NCI-H1694 (cell line): ENCODE measurements at regions not wholly inside any gene's neighbourhood (a gene's known extent, or its start where the extent isn't known, plus 50 kb on each side); places are given as distances from the start of the nearest gene placed in this dataset.

ENCODE experiments used
- DNase-seq: peaks from one replicate; lab custom pipeline; 2025; lab: John Stamatoyannopoulos, UW

DNA sequence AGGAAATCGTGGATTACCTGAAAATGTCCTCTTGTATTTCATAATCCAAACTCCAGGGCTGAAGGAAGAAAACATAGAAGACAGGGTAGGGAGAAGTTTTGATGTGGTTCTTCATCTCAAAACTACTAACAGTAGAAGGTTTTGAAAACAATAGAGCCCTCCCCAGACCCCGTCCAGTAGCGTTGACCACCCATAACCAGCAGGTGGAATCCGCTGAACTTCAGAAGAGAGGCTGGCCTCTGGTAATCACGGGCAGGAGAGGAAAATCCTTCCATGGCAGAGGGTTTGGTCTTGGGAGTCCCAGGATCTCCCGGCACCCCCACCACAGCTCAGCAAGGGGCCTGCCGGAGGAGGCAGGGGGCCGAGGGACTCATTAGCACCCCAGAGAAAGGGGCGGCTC is 333.4 kb upstream of the RNF32 start:
- DNase-seq: no peak

DNA sequence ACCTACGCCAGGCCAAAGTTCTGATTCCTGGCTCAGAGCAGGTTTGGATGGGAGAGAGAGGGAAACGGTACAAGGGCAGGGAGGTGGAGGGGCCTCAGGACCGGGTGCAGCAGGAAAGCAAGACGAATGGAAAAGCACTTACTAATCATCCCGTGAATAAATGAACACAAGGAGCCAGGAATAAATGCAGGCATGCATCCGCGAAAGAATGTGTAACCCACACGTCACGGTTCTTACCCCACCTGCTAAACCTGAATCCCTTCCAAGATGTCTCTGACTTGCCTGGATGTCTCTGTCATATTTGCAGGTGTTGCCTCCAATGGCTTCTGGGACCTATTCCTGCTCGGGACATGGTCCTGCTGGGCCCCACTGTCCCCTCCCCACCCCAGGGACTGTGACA is 335.2 kb upstream of the RNF32 start:
- no peak for DNase-seq

GRCh38 chr7:156282816-156283215 is 357.8 kb upstream of the RNF32 start:
- DNase-seq: no peak

DNA sequence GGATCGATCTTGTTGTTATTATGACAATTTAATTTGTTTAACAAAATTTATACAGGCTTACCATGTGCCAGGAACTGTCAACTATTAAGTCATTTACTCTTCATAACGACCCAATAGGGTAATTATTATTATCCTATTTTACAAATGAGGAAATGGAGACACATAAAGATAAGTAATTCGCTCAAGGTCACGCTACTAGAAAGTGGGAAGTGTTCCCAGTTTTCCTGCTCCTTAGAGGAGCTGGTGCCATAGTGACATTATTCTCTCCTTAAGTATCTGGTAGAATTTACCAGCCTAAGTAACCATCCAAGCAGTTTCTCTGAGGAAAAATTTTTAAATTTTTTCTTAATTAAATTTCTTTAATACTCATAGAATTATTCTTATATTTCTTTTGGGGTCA is 360.9 kb upstream of the RNF32 start:
- no peak for DNase-seq

DNA sequence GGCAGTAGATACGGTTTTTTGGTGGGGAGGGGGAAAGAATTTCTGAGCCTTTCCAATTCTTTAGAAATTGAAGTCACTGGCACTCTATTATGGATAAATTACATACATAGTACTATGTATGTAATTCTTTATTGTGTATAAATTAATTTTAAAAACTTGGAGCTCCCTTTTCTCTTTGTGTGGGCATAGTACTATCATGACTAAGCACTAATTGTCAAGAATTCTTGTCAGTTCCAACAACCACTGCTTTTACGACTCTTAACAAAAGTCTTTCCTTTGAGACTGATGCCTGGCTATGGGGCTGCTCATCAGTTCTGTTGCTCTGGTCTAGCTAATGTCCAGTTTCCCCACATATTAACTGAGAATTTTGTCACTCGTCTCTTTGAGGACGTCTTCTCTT is 365.3 kb upstream of the RNF32 start:
- DNase-seq: no peak

- DNase-seq: no peak
These were observed 366.0 kb upstream of the RNF32 start for GRCh38 chr7:156274557-156274956.

DNA sequence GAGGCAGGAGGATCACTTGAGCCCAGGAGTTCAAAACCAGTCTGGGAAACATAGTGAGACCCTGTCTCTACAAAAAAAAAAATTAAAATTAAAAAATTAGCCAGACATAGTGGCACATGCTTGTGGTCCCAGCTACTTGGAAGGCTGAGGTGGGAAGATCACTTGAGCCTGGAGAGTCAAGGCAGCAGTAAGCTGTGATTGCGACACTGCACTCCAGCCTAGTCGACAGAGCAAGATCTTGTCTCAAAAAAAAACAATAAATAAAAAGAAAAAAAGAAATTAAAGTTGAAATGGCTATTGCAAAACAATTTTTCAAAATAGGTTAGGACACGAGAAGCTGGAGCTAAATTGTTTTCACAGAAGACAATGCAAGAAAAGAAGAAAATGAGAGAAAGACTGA is 379.0 kb upstream of the RNF32 start:
- no peak for DNase-seq

DNA sequence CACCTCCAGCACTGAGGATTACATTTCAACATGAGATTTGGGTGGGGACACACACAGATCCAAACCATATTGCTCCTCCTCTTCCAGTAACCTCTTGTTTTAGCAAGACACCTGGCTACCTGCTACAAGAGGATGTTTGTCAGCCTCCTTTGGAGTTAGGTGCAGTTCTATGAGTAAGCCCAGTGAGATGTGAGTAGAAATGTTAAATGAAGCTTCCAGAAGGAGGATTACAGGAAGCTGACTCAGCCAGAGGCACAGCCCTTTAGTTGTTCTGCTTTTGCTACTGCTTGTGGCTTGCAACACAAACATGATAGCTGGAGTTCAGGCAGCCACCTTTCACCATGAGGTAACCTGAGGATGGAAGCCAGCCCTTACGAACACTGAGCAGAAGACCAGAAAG is 382.7 kb upstream of the RNF32 start:
- no peak for DNase-seq

GRCh38 chr7:156255635-156256034 is 384.9 kb upstream of the RNF32 start:
- DNase-seq: no peak

GRCh38 chr7:156251861-156252260 is 388.7 kb upstream of the RNF32 start:
- DNase-seq: no peak

GRCh38 chr7:156240532-156240931 is 400.0 kb upstream of the RNF32 start:
- DNase-seq: no peak

DNA sequence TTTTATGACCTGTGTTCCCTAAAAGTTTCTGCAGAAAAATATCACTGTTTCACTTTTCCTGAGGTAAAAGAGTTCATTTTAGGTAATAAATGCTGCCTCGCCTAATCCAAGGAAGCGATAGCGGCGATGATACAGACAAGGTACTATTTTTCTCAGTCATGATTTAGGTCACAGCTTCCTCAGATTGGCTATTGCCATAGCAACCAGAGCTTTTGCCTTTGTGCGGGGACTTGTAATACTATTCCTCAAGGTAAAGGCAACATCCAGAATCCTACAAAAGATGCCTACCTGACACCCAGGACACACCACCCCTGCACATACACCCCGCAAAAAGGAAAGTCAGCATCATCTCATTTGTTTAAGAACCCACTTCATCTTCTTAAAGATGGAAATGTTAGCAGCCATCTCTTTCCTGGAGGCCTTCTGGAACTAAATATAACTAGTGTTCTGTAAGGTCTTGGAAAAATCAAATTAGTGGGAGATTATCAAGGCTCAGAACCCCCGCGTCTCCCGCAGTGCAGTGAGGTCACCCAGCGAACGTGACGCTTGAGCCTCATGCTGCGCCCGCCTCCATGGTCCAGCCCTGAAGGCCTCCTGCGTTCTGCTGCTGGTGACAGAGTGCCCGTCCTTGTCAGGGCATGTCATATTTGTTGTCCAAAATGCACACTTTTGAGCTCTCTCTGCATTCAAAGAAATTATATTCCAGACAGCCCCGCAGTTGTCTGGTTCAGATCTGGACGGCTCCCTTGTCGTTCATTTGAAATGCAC is 402.0 kb upstream of the RNF32 start:
- DNase-seq: no peak

DNA sequence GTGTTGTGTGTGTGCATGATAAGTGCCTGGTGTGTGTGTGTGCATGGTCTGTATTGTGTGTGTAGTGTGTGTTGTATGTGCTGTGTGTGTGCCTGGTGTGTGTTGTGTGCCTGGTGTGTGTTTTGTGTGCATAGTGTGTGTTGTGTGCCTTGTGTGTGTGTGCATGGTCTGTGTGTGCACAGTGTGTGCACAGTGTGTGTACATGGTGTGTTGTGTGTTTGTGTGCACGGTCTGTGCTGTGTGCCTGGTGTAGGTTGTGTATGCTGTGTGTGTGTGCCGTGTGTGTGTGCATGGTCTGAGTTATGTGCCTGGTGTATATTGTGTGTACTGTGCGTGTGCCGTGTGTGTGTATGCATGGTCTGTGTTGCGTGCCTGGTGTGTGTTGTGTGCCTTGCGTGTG is 403.0 kb upstream of the RNF32 start:
- no peak for DNase-seq

DNA sequence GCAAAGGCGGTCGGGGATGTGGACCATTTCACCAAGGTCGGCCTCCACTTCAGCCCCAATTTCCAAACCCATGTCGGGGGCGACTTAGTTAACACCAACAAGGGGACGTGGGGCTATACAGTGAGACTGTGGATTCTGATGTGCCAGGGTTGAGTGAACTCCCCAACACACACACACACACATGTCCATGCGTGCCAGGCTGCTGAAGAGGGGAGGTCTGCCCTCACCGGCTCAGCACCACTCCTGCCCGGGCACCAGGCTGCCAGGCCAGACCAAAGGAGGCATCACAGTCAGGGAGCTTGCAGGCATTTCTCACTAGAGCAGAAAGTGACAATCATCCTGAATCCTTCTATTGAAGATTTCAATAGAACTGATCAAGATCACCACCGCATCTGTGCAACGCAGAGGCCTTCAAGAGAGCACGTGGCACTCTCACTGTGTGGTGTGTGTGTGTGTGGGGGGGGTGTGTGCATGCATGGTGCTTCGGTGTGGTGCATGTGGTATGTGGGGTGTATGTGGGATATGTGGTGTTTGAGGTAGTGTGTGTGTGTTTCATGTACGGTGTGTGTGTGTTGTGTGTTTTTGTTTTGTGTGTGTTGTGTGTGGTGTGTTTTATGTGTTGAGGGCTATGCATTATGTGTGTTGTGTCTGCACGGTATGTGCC is 403.5 kb upstream of the RNF32 start:
- no peak for DNase-seq

DNA sequence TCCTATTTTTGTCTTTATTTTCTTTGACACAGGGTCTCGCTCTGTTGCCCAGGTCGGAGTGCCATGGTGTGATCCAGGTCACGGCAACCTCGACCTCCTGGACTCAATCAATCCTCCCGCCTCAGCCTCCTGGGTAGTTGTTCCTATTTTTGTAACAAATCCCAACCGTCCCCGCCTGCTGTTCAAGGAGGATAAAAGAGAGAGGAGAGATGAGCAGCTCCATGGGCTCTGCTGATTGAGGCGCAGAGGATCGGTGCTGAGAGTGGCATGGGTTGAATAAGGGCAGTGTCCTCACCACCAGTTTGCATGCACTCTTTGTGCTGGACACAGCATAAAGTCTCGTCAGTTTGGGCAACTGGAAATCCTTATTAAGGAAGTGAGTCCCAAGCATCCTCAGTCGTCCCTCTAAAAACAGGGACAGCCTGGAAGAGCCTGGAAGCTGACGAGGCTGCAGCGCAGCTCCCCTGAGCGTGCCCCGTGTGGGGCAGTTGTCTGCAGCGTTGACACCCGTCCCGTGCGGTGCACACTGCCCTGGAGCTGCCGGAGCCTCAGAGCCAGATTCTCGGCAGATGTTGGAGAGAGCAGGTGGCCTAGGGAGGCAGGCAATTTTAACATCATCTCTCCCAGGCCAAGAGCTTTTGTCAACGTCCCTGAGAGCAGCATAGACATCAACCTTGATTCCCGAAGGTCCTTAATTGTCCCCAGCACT is 404.2 kb upstream of the RNF32 start:
- DNase-seq: no peak

- DNase-seq: no peak
These were observed 405.7 kb upstream of the RNF32 start for GRCh38 chr7:156234666-156235494.

GRCh38 chr7:156234192-156234591 is 406.4 kb upstream of the RNF32 start:
- DNase-seq: no peak

GRCh38 chr7:156232931-156233705 is 407.5 kb upstream of the RNF32 start:
- DNase-seq: no peak

GRCh38 chr7:156230576-156230975 is 410.0 kb upstream of the RNF32 start:
- no peak for DNase-seq

DNA sequence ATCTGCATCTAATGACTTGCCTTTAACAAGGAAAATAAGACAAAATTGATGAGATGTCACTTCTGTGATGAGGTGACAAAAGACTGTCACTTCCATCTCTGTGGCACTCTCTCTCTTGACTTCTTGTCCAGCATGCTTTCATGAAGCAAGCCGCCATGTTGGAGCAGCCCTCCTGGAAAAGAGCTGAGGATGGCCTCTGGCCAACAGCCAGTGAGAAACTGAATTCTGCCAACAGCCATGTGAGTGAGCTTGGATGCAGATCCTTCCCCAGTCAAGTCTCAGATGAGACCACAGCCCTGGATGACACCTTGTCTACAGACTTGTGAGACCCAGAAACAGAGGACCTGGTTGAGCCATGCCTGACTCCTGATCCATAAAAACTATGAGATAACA is 412.6 kb upstream of the SHH start:
- DNase-seq: no peak
